ENCODE measurements at regions not wholly inside any gene's neighbourhood (a gene's known extent, or its start where the extent isn't known, plus 50 kb on each side); places are given as distances from the start of the nearest gene placed in this dataset.
"Not testable (repeated sequence)": the region's sequence is repeated elsewhere in the genome, so short reads cannot be mapped to it uniquely, and the experiment has no call there.

- not testable (repeated sequence) for H3K36me3 ChIP-seq (ENCODE audit: insufficient read depth, low read length); H3K4me3 ChIP-seq (ENCODE audit: low read length); H3K9me3 ChIP-seq (replicated peaks; ENCODE audit: low read length); H3K4me2 ChIP-seq (ENCODE audit: low read length); H3K9ac ChIP-seq (ENCODE audit: low read depth, low read length); H3K27me3 ChIP-seq (ENCODE audit: control insufficient read depth, insufficient read depth, low read length); H3K4me1 ChIP-seq (ENCODE audit: control insufficient read depth, insufficient read depth, low read length)
Measured at GRCh38 chr12:76971216-76971879, 92.5 kb upstream of the CSRP2 start.

DNA sequence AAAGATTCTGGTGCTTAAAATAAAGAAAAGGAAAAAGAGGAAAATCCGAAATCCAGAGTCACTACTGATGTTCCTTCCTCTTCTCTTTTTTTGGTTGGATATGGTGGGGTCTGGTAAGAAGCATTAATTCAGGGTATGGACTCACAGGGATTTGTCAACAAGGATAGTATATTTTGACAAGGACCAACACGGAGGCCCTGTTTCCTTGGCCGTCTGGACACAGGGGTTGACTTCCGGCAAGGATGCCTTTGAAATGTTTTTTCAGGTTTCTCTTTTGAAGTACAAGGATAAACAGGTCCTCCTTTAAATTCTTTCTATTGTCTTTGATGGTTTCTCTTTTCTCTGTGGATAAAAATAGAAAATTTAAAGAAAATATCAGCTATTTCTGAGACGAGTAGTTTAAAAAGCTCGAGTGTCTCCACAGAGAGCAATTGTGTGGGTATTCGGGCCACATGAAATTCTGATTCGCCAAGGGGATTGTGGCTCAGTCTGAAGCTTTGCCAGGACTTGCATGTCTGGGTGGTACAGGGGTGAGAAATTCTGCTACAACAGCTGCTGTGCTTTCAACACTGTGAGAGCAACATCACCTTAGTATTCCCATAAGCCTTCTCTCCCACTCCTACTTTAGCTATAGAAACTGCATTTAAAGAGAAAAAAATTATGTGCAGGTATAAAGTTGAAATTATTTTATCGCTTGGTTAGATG, 88.5 kb upstream of the CSRP2 start:
- Histone ChIP-seq H3K9me3 (replicated peaks; ENCODE audit: low read length) (no peaks in the 10 kb centered on the region), H3K4me3 (ENCODE audit: low read length) (no peak overlapping the region), H3K9ac (ENCODE audit: low read depth, low read length) (no peak overlapping the region)

GRCh38 chr12:76964784-76965571, 86.2 kb upstream of the CSRP2 start:
- Histone ChIP-seq H3K4me3 (ENCODE audit: low read length) (no peak overlapping the region), H3K36me3 (ENCODE audit: insufficient read depth, low read length) (no peaks in the 10 kb centered on the region), H3K9me3 (replicated peaks; ENCODE audit: low read length) (no peaks in the 10 kb centered on the region)

More for the DNA sequence above, 88.5 kb upstream of the CSRP2 start:
- peaks cover 11% of the 10 kb centered on the region for H3K27me3 ChIP-seq (ENCODE audit: control insufficient read depth, insufficient read depth, low read length)
- no peaks in the 10 kb centered on the region for H3K36me3 ChIP-seq (ENCODE audit: insufficient read depth, low read length)
- no peak overlapping the region for H3K4me2 ChIP-seq (ENCODE audit: low read length)
- H3K4me1 ChIP-seq (ENCODE audit: control insufficient read depth, insufficient read depth, low read length), result no peaks in the 10 kb centered on the region

GRCh38 chr12:76962099-76962498, 83.3 kb upstream of the CSRP2 start:
- H3K9me3 ChIP-seq (replicated peaks; ENCODE audit: low read length), result no peaks in the 10 kb centered on the region
- no peak overlapping the region for H3K4me2 ChIP-seq (ENCODE audit: low read length)
- peaks cover 11% of the 10 kb centered on the region for H3K27me3 ChIP-seq (ENCODE audit: control insufficient read depth, insufficient read depth, low read length)
- H3K4me1 ChIP-seq (ENCODE audit: control insufficient read depth, insufficient read depth, low read length), result no peaks in the 10 kb centered on the region
- no peaks in the 10 kb centered on the region for H3K36me3 ChIP-seq (ENCODE audit: insufficient read depth, low read length)
- H3K9ac ChIP-seq (ENCODE audit: low read depth, low read length), result no peak overlapping the region
- H3K4me3 ChIP-seq (ENCODE audit: low read length), result no peak overlapping the region

More at GRCh38 chr12:76964784-76965571, 86.2 kb upstream of the CSRP2 start:
- peaks cover 11% of the 10 kb centered on the region for H3K27me3 ChIP-seq (ENCODE audit: control insufficient read depth, insufficient read depth, low read length)
- H3K9ac ChIP-seq (ENCODE audit: low read depth, low read length), result no peak overlapping the region
- H3K4me2 ChIP-seq (ENCODE audit: low read length), result no peak overlapping the region
- H3K4me1 ChIP-seq (ENCODE audit: control insufficient read depth, insufficient read depth, low read length), result no peaks in the 10 kb centered on the region

- H3K36me3 ChIP-seq (ENCODE audit: insufficient read depth, low read length), result no peaks in the 10 kb centered on the region
- no peaks in the 10 kb centered on the region for H3K9me3 ChIP-seq (replicated peaks; ENCODE audit: low read length)
- H3K4me1 ChIP-seq (ENCODE audit: control insufficient read depth, insufficient read depth, low read length), result no peaks in the 10 kb centered on the region
- no peak overlapping the region for H3K9ac ChIP-seq (ENCODE audit: low read depth, low read length)
- no peaks in the 10 kb centered on the region for H3K27me3 ChIP-seq (ENCODE audit: control insufficient read depth, insufficient read depth, low read length)
- H3K4me3 ChIP-seq (ENCODE audit: low read length), result no peak overlapping the region
- no peak overlapping the region for H3K4me2 ChIP-seq (ENCODE audit: low read length)
Measured at GRCh38 chr12:76957301-76957700, 78.5 kb upstream of the CSRP2 start.

GRCh38 chr12:76952995-76953394, 74.2 kb upstream of the CSRP2 start:
- no peaks in the 10 kb centered on the region for H3K36me3 ChIP-seq (ENCODE audit: insufficient read depth, low read length)
- H3K4me1 ChIP-seq (ENCODE audit: control insufficient read depth, insufficient read depth, low read length), result no peaks in the 10 kb centered on the region
- H3K9ac ChIP-seq (ENCODE audit: low read depth, low read length), result no peak overlapping the region
- H3K4me2 ChIP-seq (ENCODE audit: low read length), result no peak overlapping the region
- no peak overlapping the region for H3K4me3 ChIP-seq (ENCODE audit: low read length)
- no peaks in the 10 kb centered on the region for H3K27me3 ChIP-seq (ENCODE audit: control insufficient read depth, insufficient read depth, low read length)
- H3K9me3 ChIP-seq (replicated peaks; ENCODE audit: low read length), result no peaks in the 10 kb centered on the region

GRCh38 chr12:76948879-76949278, 70.1 kb upstream of the CSRP2 start:
- no peak overlapping the region for H3K9ac ChIP-seq (ENCODE audit: low read depth, low read length)
- no peak overlapping the region for H3K4me3 ChIP-seq (ENCODE audit: low read length)
- peaks cover 5% of the 10 kb centered on the region for H3K4me1 ChIP-seq (ENCODE audit: control insufficient read depth, insufficient read depth, low read length)
- H3K9me3 ChIP-seq (replicated peaks; ENCODE audit: low read length), result no peaks in the 10 kb centered on the region
- no peaks in the 10 kb centered on the region for H3K36me3 ChIP-seq (ENCODE audit: insufficient read depth, low read length)
- no peak overlapping the region for H3K4me2 ChIP-seq (ENCODE audit: low read length)
- H3K27me3 ChIP-seq (ENCODE audit: control insufficient read depth, insufficient read depth, low read length), result peaks cover 3% of the 10 kb centered on the region

DNA sequence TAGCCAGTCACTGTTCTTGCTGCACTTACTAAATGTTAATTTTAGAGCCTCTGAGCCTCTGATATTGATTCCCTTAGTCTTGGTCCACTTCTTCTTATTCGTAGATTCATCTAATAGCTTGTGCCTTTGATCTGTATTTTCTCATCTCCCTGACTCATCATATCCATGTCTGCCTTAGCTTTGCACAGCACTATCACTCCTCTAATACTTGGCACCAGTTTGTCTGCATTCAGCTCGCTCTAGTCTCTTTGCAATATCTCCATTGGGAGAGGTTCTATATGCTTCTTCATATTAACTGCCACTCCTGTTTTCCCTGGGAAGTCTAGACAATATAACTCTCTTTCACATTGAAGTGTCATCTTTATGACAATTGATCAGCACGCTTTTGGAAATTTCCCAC, 68.5 kb upstream of the CSRP2 start:
- no peak overlapping the region for H3K4me3 ChIP-seq (ENCODE audit: low read length)
- no peaks in the 10 kb centered on the region for H3K9me3 ChIP-seq (replicated peaks; ENCODE audit: low read length)
- H3K4me1 ChIP-seq (ENCODE audit: control insufficient read depth, insufficient read depth, low read length), result peaks cover 15% of the 10 kb centered on the region
- H3K4me2 ChIP-seq (ENCODE audit: low read length), result no peak overlapping the region
- H3K27me3 ChIP-seq (ENCODE audit: control insufficient read depth, insufficient read depth, low read length), result peaks cover 3% of the 10 kb centered on the region
- H3K9ac ChIP-seq (ENCODE audit: low read depth, low read length), result no peak overlapping the region
- H3K36me3 ChIP-seq (ENCODE audit: insufficient read depth, low read length), result no peaks in the 10 kb centered on the region

- Histone ChIP-seq H3K36me3 (ENCODE audit: insufficient read depth, low read length) (no peaks in the 10 kb centered on the region), H3K4me2 (ENCODE audit: low read length) (no peak overlapping the region), H3K4me3 (ENCODE audit: low read length) (no peak overlapping the region), H3K9ac (ENCODE audit: low read depth, low read length) (no peak overlapping the region), H3K27me3 (ENCODE audit: control insufficient read depth, insufficient read depth, low read length) (peaks cover 3% of the 10 kb centered on the region), H3K4me1 (ENCODE audit: control insufficient read depth, insufficient read depth, low read length) (peaks cover 19% of the 10 kb centered on the region), H3K9me3 (replicated peaks; ENCODE audit: low read length) (no peaks in the 10 kb centered on the region)
Measured at GRCh38 chr12:76946446-76946845, 67.6 kb upstream of the CSRP2 start.

- Histone ChIP-seq H3K27me3 (ENCODE audit: control insufficient read depth, insufficient read depth, low read length) (peaks cover 3% of the 10 kb centered on the region), H3K9me3 (replicated peaks; ENCODE audit: low read length) (no peaks in the 10 kb centered on the region), H3K4me2 (ENCODE audit: low read length) (no peak overlapping the region), H3K36me3 (ENCODE audit: insufficient read depth, low read length) (no peaks in the 10 kb centered on the region), H3K4me1 (ENCODE audit: control insufficient read depth, insufficient read depth, low read length) (peaks cover 19% of the 10 kb centered on the region), H3K9ac (ENCODE audit: low read depth, low read length) (no peak overlapping the region), H3K4me3 (ENCODE audit: low read length) (no peak overlapping the region)
Measured at GRCh38 chr12:76945867-76946266, 67.0 kb upstream of the CSRP2 start.

- Histone ChIP-seq H3K27me3 (ENCODE audit: control insufficient read depth, insufficient read depth, low read length) (peaks cover 3% of the 10 kb centered on the region), H3K4me3 (ENCODE audit: low read length) (no peak overlapping the region), H3K9me3 (replicated peaks; ENCODE audit: low read length) (no peaks in the 10 kb centered on the region), H3K4me2 (ENCODE audit: low read length) (no peak overlapping the region), H3K36me3 (ENCODE audit: insufficient read depth, low read length) (no peaks in the 10 kb centered on the region), H3K4me1 (ENCODE audit: control insufficient read depth, insufficient read depth, low read length) (peaks cover 19% of the 10 kb centered on the region), H3K9ac (ENCODE audit: low read depth, low read length) (no peak overlapping the region)
Measured at GRCh38 chr12:76944892-76945291, 66.1 kb upstream of the CSRP2 start.
